ENCODE measurements at regions not wholly inside any gene's neighbourhood (a gene's known extent, or its start where the extent isn't known, plus 50 kb on each side); places are given as distances from the start of the nearest gene placed in this dataset.

- Histone ChIP-seq H3K4me1 (peaks cover 12 to 28% (median 20%) of the 10 kb centered on the region in 6 donors), H3K27me3 (replicated peaks in 1 of 7) (peaks cover 0 to 26% (median 0%) of the 10 kb centered on the region in 7 donors), H3K4me3 (no peak overlapping the region), H3K9me3 (no peaks in the 10 kb centered on the region), H3K36me3 (no peaks in the 10 kb centered on the region), H3K27ac (no peak overlapping the region)
- TF ChIP-seq CTCF (IDR thresholded peaks at IDR 0.05 in 8 of 11, conservative IDR thresholded peaks at IDR 0.05 in 3 of 11) (no peak), POLR2A (IDR thresholded peaks at IDR 0.05) (no peak), POLR2AphosphoS5 (IDR thresholded peaks at IDR 0.05) (no peak)
- DNase-seq: no peak
- WGBS, 5 donors: 91 to 94% (median 92%) methylated on average over 5 to 8 of the region's 8 CpGs
- intact Hi-C loops (cut with DNase I; ENCODE audit: low total_unique reads): no loop called here
These were observed 237.7 kb downstream of the SYK start for GRCh38 chr9:91039125-91039834.

- DNase-seq: no peak
- Histone ChIP-seq H3K27ac (no peak overlapping the region), H3K27me3 (replicated peaks in 1 of 7) (peaks cover 0 to 31% (median 0%) of the 10 kb centered on the region in 7 donors), H3K4me3 (no peak overlapping the region), H3K9me3 (no peaks in the 10 kb centered on the region), H3K4me1 (peaks cover 12 to 28% (median 20%) of the 10 kb centered on the region in 6 donors), H3K36me3 (no peaks in the 10 kb centered on the region)
- TF ChIP-seq POLR2A (IDR thresholded peaks at IDR 0.05) (no peak), CTCF (IDR thresholded peaks at IDR 0.05 in 8 of 11, conservative IDR thresholded peaks at IDR 0.05 in 3 of 11) (no peak), POLR2AphosphoS5 (IDR thresholded peaks at IDR 0.05) (no peak)
- intact Hi-C loops (cut with DNase I; ENCODE audit: low total_unique reads): no loop called here
- 68 to 86% (median 84%) methylated on average over 5 to 8 of the region's 8 CpGs for WGBS, 5 donors
These were observed 238.2 kb downstream of the SYK start for GRCh38 chr9:91039835-91040140.

GRCh38 chr9:91040371-91041215 lies 239.0 kb downstream of the SYK start:
- H3K36me3 ChIP-seq: no peaks in the 10 kb centered on the region
- H3K27me3 ChIP-seq (replicated peaks in 1 of 7): peaks cover 0 to 39% (median 0%) of the 10 kb centered on the region in 7 donors
- no peak for DNase-seq
- WGBS, 5 donors: 92 to 97% (median 94%) methylated on average over 14 of the region's 14 CpGs
- H3K9me3 ChIP-seq: no peaks in the 10 kb centered on the region
- intact Hi-C loops (cut with DNase I; ENCODE audit: low total_unique reads): no loop called here
- H3K4me3 ChIP-seq: no peak overlapping the region
- H3K27ac ChIP-seq: no peak overlapping the region
- TF ChIP-seq CTCF (IDR thresholded peaks at IDR 0.05 in 8 of 11, conservative IDR thresholded peaks at IDR 0.05 in 3 of 11) (no peak), POLR2AphosphoS5 (IDR thresholded peaks at IDR 0.05) (no peak), POLR2A (IDR thresholded peaks at IDR 0.05) (no peak)
- peaks cover 12 to 28% (median 20%) of the 10 kb centered on the region in 6 donors for H3K4me1 ChIP-seq

- no peak overlapping the region for H3K4me3 ChIP-seq
- H3K36me3 ChIP-seq: no peaks in the 10 kb centered on the region
- intact Hi-C loops (cut with DNase I; ENCODE audit: low total_unique reads): no loop called here
- 79 to 86% (median 82%) methylated on average over 4 of the region's 4 CpGs for WGBS, 5 donors
- H3K4me1 ChIP-seq: peaks cover 7 to 17% (median 13%) of the 10 kb centered on the region in 6 donors
- H3K27me3 ChIP-seq (replicated peaks in 1 of 7): peaks cover 0 to 39% (median 0%) of the 10 kb centered on the region in 7 donors
- no peak for TF ChIP-seq POLR2A (IDR thresholded peaks at IDR 0.05)
- no peak for TF ChIP-seq CTCF (IDR thresholded peaks at IDR 0.05 in 8 of 11, conservative IDR thresholded peaks at IDR 0.05 in 3 of 11)
- TF ChIP-seq POLR2AphosphoS5 (IDR thresholded peaks at IDR 0.05): no peak
- DNase-seq: no peak
- H3K9me3 ChIP-seq: no peaks in the 10 kb centered on the region
- H3K27ac ChIP-seq: no peak overlapping the region
These were observed 240.4 kb downstream of the SYK start for GRCh38 chr9:91042024-91042423.
